GM10266 (cell line): ENCODE measurements at regions not wholly inside any gene's neighbourhood (a gene's known extent, or its start where the extent isn't known, plus 50 kb on each side); places are given as distances from the start of the nearest gene placed in this dataset.

Experiments
- DNase-seq: peaks from one replicate; pipeline ENCODE4 v3.0.0; 2012; ENCODE audit errors: extremely low spot score
- TF ChIP-seq, protein P1 (sequence below): IDR thresholded peaks from 2 replicates; pipeline ENCODE4 v1.5.1; 2012; ENCODE audit warnings: mild to moderate bottlenecking, low read depth; ENCODE audit not compliant: control insufficient read depth, insufficient read depth; ENCODE audit errors: missing control alignments

DNA sequence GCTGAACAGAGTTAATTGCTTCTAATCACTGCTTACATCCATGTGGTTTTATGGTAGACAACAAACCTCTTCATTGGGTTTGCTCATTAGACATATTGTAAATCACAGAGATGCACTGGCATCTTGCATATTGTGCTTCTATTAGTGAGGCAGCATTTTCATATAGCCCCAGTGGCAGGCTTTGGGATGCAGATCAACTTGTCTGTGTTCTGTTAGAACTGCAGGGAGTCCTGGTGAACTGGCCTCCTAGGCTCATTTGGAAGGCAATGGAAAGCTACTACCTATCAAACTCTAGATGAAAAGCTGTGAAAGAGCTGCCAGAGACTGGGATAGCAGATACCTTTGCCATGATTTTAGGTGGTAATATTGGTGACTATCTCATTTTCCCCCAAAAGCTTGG, 108.8 kb downstream of the NAA11 start:
- TF ChIP-seq, protein P1, sequence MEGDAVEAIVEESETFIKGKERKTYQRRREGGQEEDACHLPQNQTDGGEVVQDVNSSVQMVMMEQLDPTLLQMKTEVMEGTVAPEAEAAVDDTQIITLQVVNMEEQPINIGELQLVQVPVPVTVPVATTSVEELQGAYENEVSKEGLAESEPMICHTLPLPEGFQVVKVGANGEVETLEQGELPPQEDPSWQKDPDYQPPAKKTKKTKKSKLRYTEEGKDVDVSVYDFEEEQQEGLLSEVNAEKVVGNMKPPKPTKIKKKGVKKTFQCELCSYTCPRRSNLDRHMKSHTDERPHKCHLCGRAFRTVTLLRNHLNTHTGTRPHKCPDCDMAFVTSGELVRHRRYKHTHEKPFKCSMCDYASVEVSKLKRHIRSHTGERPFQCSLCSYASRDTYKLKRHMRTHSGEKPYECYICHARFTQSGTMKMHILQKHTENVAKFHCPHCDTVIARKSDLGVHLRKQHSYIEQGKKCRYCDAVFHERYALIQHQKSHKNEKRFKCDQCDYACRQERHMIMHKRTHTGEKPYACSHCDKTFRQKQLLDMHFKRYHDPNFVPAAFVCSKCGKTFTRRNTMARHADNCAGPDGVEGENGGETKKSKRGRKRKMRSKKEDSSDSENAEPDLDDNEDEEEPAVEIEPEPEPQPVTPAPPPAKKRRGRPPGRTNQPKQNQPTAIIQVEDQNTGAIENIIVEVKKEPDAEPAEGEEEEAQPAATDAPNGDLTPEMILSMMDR = no peak

GRCh38 chr4:79213702-79214101, 112.2 kb downstream of the NAA11 start:
- TF ChIP-seq, protein P1 = no peak
- DNase-seq = no peak

More for the DNA sequence above, 108.8 kb downstream of the NAA11 start:
- no peak for DNase-seq

DNA sequence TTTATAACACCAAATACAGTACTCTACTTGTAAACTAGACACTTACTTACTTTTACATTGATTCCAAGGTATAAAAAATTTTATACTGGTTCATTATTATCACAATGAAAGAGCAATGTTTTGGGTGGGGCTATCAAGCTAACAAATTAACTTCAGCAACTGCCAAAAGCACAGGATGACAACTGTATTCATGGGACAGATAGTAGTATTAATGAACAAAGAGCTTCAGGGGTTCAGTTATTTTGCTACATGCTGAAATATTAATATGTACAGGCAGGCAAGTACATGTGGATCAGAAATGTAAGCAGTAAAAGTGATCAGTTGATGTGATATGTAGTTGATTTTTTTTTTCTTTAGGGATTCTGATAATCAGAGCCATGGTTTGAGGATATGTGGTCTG, 112.9 kb downstream of the NAA11 start:
- DNase-seq = no peak
- TF ChIP-seq, protein P1 = no peak

GRCh38 chr4:79212311-79212710, 113.5 kb downstream of the NAA11 start:
- no peak for DNase-seq
- TF ChIP-seq, protein P1 = no peak

DNA sequence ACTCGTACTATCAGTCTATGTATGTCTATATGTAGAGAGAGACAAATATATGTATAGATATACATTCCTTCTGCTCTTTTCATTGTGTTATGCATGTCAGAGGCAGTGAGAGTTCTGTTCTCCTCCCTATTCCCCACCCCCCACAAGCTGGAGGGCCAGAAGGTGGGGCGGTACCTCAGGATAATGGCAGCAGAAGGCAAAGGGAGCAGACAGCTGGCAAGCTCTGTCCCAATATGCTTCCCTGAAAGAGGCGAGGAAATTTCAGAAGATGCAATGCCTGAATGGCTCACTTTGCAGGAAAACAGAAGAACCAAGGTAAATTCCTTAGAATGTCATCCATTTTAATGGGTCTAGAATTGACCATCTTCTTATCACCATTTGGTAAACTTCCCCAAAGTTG, 114.4 kb downstream of the NAA11 start:
- no peak for DNase-seq
- TF ChIP-seq, protein P1 = no peak

DNA sequence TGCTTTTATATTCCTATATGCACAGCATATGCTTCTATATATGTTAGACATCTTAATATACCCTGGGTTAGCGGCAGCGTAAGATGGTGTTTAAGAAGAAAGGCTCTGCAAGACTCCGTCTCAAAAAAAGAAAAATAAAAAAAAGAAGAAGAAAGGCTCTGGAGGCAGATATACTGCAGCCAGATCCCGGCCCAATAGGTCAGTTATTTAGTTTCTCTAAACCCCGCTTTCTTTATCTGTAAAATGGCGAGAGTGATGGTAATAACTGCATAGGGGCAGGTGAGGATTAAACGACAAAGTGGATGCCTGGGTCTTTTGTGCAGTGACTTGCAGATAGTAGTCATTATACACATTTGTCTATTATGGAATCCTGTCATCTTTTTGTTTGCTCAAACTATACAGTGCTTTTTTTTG, 115.2 kb downstream of the NAA11 start:
- TF ChIP-seq, protein P1 = no peak
- DNase-seq = no peak

DNA sequence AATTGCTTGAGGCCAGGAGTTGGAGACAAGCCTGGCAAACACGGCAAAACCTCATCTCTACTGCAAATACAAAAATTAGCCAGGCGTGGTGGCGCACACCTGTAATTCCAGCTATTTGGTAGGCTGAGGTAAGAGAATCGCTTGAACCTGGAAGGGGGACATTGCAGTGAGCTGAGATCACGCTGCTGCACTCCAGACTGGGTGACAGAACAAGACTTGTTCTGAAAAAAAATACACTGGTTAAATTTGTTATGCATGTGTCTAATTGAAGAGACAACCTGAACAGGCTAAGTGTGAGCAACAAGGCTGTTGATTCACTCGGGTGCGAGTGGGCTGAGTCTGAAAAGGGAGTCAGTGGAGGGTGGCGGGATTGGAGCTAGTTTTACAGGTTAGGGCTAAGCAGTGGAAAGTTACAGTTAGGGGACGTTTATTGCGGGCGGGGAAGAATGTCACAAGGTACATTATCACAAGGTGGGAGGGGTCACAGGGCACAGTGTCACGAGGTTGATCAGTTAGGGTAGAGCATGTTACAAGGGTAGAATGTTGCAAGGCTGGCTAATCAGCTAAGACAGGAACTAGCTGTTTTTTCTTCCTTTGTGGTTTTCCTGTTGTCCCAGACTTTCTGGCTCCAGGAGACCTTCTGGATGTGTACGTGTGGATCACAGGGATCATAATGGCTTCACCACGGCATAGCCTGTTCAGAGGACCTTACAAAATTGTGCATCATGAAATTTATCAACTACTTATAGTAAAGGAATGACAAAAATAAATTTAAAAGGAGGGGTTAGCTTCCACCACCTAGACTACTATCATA, 115.8 kb downstream of the NAA11 start:
- TF ChIP-seq, protein P1 = no peak
- DNase-seq = no peak
